IPS DF 19.7 (cell line): ENCODE measurements at regions not wholly inside any gene's neighbourhood (a gene's known extent, or its start where the extent isn't known, plus 50 kb on each side); places are given as distances from the start of the nearest gene placed in this dataset.

Source experiments
- DNase-seq: peaks from one replicate; pipeline ENCODE4 v3.0.0-alpha.2; 2013; ENCODE audit warnings: low read depth, low spot score

DNA sequence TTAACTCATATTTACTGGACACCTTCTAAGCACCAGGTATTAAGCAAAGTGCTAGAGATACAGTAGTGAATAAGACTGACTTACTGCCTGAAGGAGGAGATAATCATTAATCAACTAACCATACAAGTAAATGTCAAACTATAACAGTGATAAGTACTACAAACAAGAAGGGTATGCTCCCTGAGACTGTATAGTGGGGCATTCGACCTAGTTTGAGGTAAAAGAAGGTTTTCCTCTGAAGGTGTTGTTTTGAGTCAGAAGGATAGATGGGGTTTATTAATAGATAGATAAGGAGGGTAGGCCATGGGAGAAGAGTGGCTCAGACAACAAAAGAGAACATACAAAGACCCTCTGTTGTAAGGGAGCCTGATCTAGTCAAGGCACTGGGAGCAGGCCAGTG is 105.4 kb downstream of the DDIT4L start:
- no peak for DNase-seq

DNA sequence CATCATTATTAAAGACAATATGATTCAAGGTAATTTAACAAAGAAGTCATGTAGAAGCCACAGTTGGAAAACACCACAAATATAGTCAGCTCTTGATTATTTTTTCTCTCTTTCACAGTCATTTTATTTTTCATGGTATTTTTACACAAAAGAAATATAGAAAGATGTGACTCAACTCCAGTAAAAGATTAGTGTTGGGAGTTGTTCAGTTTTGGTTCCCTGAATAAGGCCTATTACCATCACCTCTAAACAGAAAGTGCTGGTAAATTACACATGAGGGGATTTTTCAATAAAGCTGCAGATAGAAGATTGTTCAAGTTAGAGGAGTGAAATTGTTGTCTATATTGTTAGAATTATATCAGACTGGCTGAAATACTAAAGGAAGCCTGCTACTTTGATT is 107.0 kb downstream of the DDIT4L start:
- DNase-seq, result no peak

DNA sequence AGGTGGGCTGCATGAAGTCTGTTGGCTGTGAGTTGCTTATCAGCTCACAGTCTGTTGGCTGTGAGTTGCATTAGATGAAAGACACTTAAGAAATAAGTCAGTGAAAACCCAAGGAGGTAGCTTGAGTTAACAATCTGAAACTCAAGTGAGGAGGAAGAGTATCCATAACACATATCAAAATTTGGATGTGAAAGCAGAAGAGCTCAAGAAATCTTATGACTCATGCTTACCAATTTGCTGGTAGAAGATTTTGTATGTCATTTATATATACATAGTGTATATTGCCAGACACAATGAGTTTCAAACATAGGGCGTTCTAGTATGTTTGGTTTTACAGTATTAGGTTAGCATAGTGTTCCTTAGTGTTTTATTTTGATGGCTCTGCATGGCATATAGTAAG is 107.4 kb downstream of the DDIT4L start:
- no peak for DNase-seq

DNA sequence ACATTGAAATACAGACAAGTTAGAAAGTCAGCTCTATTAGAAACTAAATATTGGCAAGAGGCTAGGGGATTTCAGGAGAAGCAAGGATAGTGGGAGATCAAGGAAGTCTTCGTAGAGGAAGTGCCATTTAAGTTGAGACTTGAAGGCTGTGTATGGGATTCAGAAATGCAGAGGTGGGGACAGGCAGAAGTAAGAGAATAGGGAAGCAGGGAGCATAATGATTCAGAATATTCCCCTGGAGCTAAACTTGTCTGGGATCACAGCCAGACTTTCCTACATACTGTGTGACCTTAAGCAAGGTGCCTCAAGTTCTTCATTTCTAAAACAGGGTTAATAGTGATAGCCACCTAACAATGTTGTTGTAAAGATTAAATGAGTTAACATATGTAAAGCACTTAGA is 108.8 kb downstream of the DDIT4L start:
- DNase-seq, result no peak

DNA sequence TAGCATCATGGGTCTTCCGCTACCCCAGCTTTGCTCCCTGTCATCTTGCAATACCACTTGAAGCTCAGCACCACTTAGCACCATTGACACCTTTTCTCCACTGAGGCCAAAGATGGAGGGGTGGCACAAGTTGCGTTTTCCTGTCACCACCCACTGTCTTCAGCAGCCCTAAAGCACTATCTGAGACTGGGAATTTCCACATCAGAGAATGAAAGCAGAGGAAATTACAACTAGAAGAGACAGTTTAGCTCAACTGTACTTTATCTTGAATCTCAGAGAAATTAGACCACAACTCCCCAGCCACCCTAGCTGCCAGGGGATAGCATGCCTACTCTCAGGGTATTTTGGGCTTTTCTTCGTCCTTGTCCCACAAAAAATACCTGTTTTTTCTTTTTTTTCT is 111.0 kb downstream of the DDIT4L start:
- DNase-seq, result no peak

DNA sequence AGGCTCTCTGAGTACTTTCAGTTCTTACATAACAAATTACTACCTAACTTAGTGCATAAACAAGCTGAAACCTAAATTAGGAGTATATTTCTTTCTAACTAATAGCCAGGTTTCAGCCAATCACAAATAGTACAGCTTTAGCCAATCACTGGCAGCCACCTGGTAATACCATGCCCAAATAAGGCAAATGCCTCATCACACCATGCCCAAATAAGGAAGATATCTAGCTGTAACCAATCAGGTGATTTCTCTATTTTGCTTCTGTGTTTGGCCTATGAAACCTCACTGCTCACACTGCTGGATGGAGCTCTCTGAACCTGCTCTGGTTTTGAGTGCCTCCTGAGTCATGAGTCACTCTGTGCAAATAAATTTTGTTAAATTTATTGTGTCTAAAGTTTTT is 113.5 kb downstream of the DDIT4L start:
- no peak for DNase-seq

DNA sequence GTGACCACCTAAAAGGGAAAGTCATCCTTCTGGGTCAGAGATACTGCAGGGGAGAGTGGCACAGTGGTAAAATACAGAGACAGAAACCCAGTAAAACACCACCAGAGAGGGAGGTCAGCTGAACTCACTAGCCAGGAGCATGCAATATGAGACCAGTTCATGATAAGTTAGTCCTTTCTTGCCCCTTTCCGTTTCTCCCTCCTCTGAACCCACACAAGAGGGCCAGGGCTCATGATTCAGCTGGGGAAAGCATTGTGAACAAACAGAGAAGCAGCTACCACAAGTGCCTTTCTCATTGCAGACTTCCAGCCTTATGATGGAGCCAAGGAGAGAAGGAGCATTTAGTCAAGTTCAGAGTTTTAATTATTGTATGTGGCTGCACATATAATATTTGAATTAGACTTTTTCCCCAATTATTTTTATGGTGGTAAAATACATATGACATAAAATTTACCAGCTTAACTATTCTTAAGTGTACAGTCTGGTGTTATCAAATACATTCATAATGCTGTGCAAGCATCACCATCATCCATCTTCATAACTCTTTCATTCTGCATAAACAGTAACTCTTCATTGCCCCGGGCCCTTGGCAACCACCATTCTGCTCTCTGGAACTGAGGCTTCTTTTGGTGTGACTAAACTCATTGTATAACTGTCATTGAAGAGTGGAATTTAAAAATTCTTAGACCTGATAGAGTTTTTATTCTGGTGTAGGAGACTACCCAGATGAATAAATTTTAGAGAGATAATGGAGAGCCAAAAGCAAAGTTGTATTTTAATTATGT is 114.6 kb downstream of the DDIT4L start:
- DNase-seq, result no peak

DNA sequence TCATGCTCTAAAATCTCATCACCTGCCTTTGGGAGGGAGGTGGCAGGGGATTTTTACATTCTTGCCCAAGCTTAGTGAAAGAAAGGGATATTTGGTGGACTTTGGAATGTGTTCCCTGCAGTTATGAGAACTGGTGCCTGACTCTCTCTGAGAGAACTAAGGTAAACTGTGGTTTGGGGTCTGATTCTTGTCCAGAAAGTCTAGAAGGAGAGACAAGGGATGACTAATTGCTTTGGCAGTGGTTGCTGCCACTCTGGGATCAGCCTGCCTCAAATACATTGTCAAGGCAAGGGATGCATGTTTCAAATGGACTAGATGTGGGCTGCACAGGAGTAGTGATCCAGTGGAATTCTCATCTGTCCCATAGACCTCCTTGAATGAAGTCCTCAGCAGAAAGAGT is 115.2 kb downstream of the DDIT4L start:
- no peak for DNase-seq

DNA sequence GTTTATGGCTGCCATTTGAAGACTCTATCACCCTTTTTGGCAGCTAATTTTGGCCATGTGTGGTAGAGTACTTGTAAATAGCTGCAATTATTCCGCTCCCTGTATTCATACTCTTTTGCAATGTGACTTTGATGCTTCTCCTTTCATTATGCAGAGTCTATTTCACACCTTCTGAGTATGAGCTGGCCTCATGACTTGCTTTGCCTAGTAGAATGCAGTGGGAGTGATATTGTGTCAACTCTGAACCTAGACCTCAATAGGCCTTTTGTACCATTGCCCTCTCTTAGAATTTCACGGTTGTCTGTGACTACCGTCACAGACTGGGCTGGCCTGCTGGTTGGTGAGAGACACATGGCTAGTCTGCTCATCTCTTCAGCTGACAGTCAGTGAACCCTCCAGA is 118.8 kb downstream of the DDIT4L start:
- no peak for DNase-seq

DNA sequence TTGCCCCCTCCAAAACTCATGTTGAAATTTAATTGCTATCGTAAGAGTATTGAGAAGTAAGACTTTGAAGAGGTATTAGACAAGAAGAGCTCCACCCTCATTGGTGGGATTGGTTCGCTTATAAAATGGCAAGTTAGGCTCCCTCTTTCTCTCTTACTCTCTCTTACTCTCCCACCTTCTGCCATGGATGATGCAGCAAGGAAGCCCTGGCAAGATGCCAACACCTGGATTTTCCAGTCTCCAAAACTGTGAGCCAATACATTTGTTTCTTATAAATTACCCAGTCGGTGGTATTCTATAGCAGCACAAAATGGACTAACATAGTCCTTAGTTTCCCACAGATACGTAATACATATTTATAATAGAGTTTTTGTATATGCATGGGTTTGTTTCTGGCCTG is 119.4 kb downstream of the DDIT4L start:
- DNase-seq, result no peak

DNA sequence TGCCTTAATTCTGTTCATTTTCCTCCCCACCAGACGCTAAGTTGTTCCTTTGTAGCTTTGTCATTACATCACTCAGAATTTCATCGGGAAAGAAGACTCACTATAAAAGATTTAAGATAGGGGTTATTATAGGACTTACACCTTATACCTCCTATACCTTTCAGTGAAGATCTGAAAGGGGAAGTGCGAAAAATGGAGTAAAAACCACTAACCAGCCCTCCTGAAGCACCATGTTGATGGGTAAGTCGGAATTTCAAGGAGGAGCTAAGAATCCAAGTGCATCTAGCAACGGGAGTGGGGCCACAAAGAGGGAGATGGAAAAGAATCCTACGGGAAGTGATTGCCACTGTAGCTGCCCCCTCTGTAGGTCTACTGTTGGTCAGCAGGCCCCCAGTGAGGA is 119.1 kb upstream of the H2AZ1 start:
- DNase-seq, result no peak

DNA sequence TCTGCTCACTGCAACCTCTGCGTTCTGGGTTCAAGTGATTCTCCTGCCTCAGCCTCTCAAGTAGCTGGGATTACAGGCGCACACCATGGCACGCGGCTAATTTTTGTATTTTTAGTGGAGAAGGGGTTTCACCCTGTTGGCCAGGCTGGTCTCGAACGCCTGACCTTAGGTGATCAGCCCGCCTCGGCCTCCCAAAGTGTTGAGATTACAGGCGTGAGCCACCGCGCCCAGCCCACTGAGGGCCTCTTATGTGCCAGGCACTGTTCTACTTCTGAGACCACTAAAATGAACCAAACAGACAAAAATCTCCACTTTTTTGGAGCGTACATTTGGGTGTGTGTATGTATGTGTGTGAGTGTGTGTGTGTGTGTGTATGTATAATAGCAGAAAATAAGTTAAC is 117.2 kb upstream of the H2AZ1 start:
- no peak for DNase-seq

DNA sequence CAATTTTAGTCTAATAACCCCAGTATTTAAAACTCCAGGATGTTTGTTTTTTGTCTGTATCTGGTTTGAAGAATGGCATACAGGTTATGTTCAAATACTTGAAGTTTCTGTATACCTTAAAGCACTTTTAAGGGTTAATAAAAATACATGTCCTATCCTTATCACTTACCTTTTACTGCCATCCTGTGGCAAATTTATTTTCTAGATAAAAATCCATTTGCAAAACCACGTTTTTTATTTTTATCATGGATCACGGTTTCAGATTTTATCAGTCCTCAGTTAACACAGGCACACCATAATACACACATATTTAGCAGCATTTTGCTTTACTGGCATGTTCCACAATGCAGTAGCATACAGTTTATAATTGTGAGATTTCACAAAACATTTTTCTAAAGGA is 113.3 kb upstream of the H2AZ1 start:
- DNase-seq, result no peak

DNA sequence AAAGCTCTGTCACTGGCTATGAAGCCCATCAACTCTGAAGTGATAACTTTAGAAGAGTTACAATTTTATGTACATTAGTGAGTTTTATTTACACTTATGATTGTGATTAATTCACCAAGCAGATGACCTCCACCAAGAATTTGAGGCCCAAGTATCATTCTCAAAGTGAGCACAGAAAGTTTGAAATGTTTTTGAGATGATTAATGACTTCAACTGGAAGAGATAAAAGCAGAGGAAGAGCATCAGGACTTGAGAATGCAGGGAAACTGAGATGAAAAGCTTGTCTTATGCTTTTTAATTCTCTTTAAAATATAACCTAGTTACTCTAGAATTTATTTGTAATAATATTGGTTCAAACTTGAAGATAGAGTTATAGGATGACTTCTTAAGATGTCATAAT is 112.8 kb upstream of the H2AZ1 start:
- DNase-seq, result no peak

DNA sequence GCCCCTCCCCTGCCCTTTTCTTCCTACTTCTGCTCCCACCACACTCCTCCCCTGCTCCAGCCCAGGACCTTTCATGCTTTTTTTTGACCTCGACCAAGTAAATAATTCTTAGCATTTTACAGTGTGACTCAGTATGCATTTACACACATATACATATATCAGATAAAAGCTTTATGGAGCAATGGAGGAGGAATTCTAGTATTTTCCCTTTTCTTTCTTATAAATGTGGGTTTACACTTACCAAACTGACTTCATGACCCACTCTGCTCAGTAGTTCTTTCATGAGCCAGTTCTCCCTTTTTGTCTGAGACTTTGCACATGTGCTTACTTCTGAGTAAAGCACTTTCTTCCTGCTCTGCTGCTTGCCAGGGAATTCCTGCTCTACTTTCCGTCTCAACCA is 111.8 kb upstream of the H2AZ1 start:
- DNase-seq, result no peak

DNA sequence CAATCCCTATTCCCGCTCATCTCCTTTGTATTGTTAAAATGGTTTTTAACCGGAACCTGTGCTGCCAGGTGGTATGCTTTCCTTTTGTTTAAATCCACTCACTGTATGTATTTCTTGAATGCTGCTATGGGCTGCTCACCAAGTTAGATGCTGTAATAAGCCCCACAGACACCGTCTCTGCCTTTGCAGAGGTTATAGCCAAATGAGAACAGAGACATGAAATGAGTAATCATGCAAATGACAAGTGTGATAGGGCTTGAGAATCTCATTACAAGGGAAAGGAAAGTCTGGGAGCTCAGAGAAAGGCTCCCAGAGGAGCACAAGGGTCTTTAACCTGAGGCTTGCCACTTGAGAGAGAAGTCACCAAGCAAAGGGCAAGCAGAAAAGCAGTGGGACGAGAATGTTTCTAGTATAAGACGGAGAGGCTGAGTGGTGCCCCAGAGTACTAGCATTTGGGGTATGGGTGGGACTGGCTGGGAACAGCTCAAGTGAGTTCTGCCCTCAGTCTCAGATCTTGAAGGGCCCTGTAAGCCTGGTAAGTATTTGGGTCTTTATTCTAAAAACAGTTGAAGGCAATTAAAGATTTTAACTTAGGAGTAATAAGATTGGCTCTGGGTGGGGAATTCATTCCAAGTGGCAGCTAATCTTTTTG is 110.8 kb upstream of the H2AZ1 start:
- DNase-seq, result no peak

DNA sequence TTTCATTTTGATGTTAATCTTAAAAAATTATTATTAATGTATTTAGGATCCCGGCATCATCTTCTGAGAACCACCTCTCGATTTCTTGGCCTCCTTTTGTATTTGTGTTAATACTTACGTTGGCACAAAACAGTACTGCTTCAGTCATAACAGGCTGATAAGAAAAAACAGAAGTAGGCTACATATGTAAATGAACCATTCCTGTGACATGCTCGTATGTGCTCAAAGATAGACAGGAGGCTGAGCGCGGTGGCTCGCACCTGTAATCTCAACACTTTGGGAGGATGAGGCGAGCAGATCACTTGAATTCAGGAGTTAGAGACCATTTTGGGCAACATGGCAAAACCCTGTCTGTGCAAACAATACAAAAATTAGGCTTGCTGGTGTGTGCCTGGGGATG is 109.4 kb upstream of the H2AZ1 start:
- DNase-seq, result no peak

DNA sequence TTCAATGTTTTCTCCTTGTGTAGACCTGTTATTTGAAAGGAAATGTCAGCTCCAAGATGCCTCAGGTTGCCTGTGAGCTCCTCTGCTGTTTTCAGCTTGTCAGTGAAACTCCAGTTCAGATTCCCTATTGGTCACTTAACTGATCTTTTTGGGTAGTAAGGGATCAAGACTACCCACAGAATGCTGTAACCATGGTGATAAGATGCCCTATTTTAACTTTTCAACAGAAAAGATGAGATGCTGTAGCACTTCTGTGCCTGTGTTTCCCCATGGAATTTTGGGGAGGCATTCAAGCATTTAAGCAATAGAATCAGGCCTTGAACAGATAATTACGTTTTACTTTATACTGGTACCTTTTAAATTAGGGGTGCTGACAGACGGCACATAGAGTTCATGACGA is 106.6 kb upstream of the H2AZ1 start:
- no peak for DNase-seq

DNA sequence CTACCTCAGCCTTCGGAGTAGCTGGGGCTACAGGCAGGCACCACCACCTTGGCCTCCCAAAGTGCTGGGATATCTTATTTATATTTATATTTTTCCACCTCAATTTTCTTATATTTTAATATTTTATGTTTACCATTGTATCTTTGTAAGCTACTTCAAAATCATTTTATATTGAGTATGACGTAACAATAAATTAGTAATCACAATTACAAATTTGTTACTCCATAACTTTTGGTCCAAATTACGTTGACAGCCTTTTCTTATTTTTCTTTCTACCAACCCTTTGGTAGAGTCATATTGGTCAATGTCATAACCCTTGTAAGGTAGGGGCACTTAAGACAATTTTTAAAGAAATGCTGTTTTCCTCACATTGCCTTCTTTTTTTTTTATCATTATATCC is 104.0 kb upstream of the H2AZ1 start:
- no peak for DNase-seq

DNA sequence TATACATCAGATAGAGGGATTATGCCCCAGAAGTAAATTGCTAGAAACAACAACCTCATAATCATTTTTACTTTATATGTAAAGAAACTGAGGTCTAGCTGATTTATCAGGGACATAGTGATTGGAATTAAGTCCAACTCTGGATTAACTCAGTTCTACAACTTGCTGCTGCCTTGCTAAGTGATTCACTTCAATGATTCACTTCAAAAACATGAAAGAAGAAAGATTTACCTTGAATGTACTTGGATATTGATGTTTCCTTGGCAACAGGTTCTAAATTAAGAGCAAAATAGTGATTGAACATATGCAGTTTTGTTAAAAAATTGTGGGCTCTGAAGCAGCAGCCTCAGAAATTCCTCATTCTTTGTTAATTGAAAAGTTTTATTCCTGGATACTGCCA is 99.8 kb upstream of the H2AZ1 start:
- DNase-seq, result no peak

DNA sequence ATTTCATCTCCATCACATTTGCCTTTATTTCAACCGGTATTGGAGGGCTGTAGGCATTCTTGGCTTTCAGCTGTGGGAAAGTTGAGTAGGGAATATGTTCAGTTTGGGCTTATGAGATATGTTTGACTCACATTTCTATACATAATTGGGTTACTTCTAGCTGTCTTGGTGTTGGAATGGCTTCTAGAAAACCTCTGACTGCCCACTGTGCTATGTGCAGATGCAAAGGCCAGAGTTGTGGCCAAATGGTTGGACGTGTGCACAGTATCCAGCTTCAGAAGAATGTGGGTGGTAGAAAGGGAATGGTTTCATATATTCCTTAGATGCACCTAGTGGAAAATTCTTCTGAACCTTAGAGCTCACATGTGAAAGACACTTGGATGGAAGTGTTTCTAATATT is 92.6 kb upstream of the H2AZ1 start:
- DNase-seq, result no peak

DNA sequence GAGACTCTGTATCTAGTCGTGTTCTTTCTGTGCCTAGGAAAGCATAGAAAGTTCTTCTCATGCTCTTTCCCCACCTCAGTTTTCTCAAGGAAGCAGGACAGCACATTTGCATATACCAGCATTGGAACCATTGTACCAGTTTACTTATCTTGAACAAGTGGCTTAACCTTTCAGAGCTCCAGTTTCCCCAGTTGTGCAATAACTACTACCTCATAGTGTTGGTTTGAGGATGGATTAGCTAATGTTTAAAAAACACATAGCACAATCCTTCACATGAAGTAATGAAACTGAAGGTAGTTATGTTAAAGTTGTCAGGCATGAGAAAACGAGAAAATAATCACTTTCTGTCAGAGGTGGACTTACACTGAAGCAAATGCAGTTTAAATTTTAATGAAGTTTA is 92.2 kb upstream of the H2AZ1 start:
- no peak for DNase-seq

DNA sequence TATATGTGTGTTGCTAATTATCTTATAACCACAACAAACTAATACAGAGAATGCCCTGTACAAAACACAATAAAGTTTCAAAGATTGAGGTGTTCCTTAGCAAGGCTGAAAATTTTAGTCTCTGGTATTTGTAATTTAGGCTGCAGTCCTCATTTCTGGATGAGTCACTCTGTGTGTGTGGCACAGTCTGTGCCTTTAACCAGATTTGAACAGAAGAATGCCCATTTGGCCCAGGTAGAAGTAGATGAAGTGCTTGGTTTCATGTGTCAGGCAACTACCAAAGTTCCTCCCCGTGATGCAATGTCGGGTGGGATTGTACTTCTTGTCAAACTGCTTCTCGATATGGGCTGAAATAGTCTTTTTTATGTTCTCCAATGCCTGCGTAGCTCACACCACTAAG is 91.6 kb upstream of the H2AZ1 start:
- DNase-seq, result no peak
